ENCODE measurements at regions not wholly inside any gene's neighbourhood (a gene's known extent, or its start where the extent isn't known, plus 50 kb on each side); places are given as distances from the start of the nearest gene placed in this dataset.

DNA sequence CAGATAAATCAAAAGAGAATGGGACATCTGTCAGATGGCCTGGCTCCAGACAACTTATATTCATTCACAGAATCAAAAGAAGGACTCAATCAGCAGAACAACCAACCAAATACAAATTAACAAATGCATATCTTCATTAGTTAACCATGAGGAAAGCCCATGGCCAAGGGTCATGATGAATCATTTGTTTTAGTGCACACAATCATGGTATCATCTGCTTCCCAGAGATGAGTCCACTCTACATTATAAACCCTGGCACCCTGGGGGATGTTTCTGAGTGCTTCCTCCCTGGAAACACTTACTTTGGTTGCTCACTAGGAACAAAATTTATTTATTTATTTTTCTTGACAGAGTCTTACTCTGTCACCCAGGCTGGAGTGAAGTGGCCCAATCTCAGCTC is 453.3 kb upstream of the HS3ST1 start:
- TF ChIP-seq, protein P1, sequence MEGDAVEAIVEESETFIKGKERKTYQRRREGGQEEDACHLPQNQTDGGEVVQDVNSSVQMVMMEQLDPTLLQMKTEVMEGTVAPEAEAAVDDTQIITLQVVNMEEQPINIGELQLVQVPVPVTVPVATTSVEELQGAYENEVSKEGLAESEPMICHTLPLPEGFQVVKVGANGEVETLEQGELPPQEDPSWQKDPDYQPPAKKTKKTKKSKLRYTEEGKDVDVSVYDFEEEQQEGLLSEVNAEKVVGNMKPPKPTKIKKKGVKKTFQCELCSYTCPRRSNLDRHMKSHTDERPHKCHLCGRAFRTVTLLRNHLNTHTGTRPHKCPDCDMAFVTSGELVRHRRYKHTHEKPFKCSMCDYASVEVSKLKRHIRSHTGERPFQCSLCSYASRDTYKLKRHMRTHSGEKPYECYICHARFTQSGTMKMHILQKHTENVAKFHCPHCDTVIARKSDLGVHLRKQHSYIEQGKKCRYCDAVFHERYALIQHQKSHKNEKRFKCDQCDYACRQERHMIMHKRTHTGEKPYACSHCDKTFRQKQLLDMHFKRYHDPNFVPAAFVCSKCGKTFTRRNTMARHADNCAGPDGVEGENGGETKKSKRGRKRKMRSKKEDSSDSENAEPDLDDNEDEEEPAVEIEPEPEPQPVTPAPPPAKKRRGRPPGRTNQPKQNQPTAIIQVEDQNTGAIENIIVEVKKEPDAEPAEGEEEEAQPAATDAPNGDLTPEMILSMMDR (tag by site-specific recombination; IDR thresholded peaks at IDR 0.05) = no peak
- TF ChIP-seq, protein P2, sequence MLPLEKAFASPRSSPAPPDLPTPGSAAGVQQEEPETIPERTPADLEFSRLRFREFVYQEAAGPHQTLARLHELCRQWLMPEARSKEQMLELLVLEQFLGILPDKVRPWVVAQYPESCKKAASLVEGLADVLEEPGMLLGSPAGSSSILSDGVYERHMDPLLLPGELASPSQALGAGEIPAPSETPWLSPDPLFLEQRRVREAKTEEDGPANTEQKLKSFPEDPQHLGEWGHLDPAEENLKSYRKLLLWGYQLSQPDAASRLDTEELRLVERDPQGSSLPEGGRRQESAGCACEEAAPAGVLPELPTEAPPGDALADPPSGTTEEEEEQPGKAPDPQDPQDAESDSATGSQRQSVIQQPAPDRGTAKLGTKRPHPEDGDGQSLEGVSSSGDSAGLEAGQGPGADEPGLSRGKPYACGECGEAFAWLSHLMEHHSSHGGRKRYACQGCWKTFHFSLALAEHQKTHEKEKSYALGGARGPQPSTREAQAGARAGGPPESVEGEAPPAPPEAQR (tag by site-specific recombination; IDR thresholded peaks at IDR 0.05) = no peak
- TF ChIP-seq ZNF530 (tag by site-specific recombination; IDR thresholded peaks at IDR 0.05; ENCODE audit: low read depth) = no peak
